ENCODE measurements at regions not wholly inside any gene's neighbourhood (a gene's known extent, or its start where the extent isn't known, plus 50 kb on each side); places are given as distances from the start of the nearest gene placed in this dataset.

DNA sequence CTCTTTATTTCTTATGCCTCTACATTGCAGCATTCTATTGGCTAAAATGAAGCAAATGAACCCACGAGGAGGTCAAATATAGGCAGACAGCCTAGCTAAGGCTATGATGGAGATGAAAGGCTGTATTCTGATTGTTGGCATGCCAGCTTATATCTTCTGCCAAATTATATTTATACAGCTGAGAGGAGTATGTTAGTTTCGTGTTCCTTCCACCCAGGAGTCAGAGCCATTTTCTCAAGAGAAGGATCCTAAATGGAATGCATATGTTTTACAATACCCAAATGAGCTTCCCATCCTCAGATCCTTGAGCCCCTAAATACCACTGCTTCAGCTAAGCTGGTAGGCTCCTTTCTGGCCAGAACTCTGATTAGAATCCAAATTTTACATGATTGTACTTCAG, 178.4 kb upstream of the HDDC2 start:
- Histone ChIP-seq H2AK5ac (ENCODE audit: low read depth, low read length) (no peak overlapping the region), H3K4ac (replicated peaks; ENCODE audit: insufficient read length, low read depth, low read length) (no peak overlapping the region), H3K56ac (replicated peaks; ENCODE audit: insufficient read length, low read depth, low read length) (no peak overlapping the region), H3K4me3 (ENCODE audit: extremely low read depth in 1 of 4, insufficient read depth in 2 of 4, low read depth in 3 of 4, low read length in 4 of 4) (no peak overlapping the region), H3K9ac (replicated peaks in 1 of 4; ENCODE audit: extremely low read depth in 1 of 4, low read depth in 3 of 4, low read length in 3 of 4) (no peak overlapping the region), H2BK12ac (ENCODE audit: low read depth, low read length) (no peak overlapping the region), H4K8ac (ENCODE audit: extremely low read depth, insufficient read depth, low read length) (no peak overlapping the region), H3K4me2 (ENCODE audit: insufficient read depth in 1 of 2, low read depth in 2 of 2, low read length in 2 of 2) (no peak overlapping the region), H2BK5ac (ENCODE audit: low read depth, low read length) (no peak overlapping the region), H3K14ac (ENCODE audit: insufficient read length) (no peak overlapping the region), H2AFZ (ENCODE audit: low read length) (no peak overlapping the region), H3K23ac (ENCODE audit: insufficient read length) (no peak overlapping the region), H3K27ac (ENCODE audit: low read depth, low read length) (no peak overlapping the region), H3K27me3 (replicated peaks in 1 of 4; ENCODE audit: control insufficient read depth in 3 of 4, extremely low read depth in 1 of 4, insufficient read depth in 3 of 4, low read length in 3 of 4) (no peaks in the 10 kb centered on the region), H3K79me2 (ENCODE audit: control insufficient read depth in 1 of 2, insufficient read depth in 2 of 2, low read length in 2 of 2) (no peaks in the 10 kb centered on the region), H2BK15ac (ENCODE audit: low read length) (no peak overlapping the region), H3K36me3 (ENCODE audit: control insufficient read depth in 2 of 4, insufficient read depth in 4 of 4, low read length in 3 of 4) (no peaks in the 10 kb centered on the region), H3K23me2 (ENCODE audit: low read depth, low read length) (no peaks in the 10 kb centered on the region; the same call in 1 of the 2 replicates), H3K9me3 (ENCODE audit: insufficient read depth in 2 of 2, low read depth in 1 of 2, low read length in 1 of 2) (no peaks in the 10 kb centered on the region), H2BK120ac (replicated peaks; ENCODE audit: low read depth, low read length) (no peak overlapping the region), H3K18ac (ENCODE audit: extremely low read depth, low read length) (no peak overlapping the region), H3K79me1 (ENCODE audit: low read depth, low read length) (no peaks in the 10 kb centered on the region), H4K91ac (replicated peaks; ENCODE audit: insufficient read length, low read length) (no peak overlapping the region), H2BK20ac (ENCODE audit: low read length) (no peak overlapping the region), H3K4me1 (replicated peaks in 1 of 4; ENCODE audit: control insufficient read depth in 3 of 4, insufficient read depth in 4 of 4, low read length in 3 of 4) (peaks cover 0 to 2% (median 0%) of the 10 kb centered on the region in 4 experiments; a peak in 2 of 7 replicates), H4K20me1 (replicated peaks in 1 of 2; ENCODE audit: control insufficient read depth in 1 of 2, insufficient read depth in 2 of 2, low read length in 2 of 2) (no peaks in the 10 kb centered on the region), H4K5ac (ENCODE audit: insufficient read length, low read depth, low read length) (no peak overlapping the region)
- ChIA-PET POLR2A (ENCODE audit: partially characterized antibody) (interaction anchor here (0.6 kb wide), 1 partner anchor 304 kb away, joined by 3 read pairs; no protein-coding TSS in a partner anchor), CTCF (ENCODE audit: partially characterized antibody) (interaction anchor here (0.8 to 2.0 kb wide), 3 partner anchors 34 to 275 kb away, joined by 3 to 10 read pairs (median 3); no protein-coding TSS in a partner anchor)
- 84% methylated on average over 2 of the region's 2 CpGs; no CpG with 5 or more reads in 1 of the 2 experiments for WGBS, 2 experiments (ENCODE audit: extremely low coverage in 1 of 2, insufficient coverage in 1 of 2, insufficient read length in 1 of 2, insufficient replicate concordance in 2 of 2, low coverage in 1 of 2, low lambda C conversion rate in 2 of 2, missing lambda C conversion rate in 1 of 2)
- no peak for TF ChIP-seq FOSL1 (IDR thresholded peaks at IDR 0.05; ENCODE audit: insufficient read depth, low read depth, low read length)
- TF ChIP-seq TAF1 (IDR thresholded peaks at IDR 0.05; ENCODE audit: low read depth, low read length): no peak
- FAIRE-seq (no peak), DNase-seq (ENCODE audit: low read depth in 1 of 2, low spot score in 2 of 2) (no peak)

Measured in H1 (cell line).